K562 (cell line): ENCODE measurements at regions not wholly inside any gene's neighbourhood (a gene's known extent, or its start where the extent isn't known, plus 50 kb on each side); places are given as distances from the start of the nearest gene placed in this dataset.

Experiments
- ATAC-seq: fragments of 200-7000 bp; cut with Tn5 transposase; 3 replicates; pipeline ENCODE4 v1.9.1; 2020; ENCODE audit warnings: moderate library complexity
- BruUV-seq: library from RNA; stranded (reverse); fragments of 400-500 nt; replicated peaks from 2 replicates; lab custom pipeline; 2021; lab: Mats Ljungman, UMichigan
- CTCF ChIA-PET: fragments of 300-600 bp; formaldehyde crosslinking; extraction: SDS; loops from one replicate; lab custom pipeline; 2021; ENCODE audit warnings: low intra/inter-chr PET ratio; lab: Yijun Ruan, JAX
- POLR2A ChIA-PET: fragments of 300-600, 350-650 bp; sonication (Branson Sonifier 250); formaldehyde crosslinking; extraction: SDS; loops from one replicate; lab custom pipeline; 2021; ENCODE audit warnings: antibody characterized with exemption, inconsistent platforms; lab: Yijun Ruan, JAX
- DNase-seq, 4 experiments: peaks; one replicate each; pipeline versions ENCODE4 v3.0.0 to v3.0.0-alpha.2; 2011 to 2018; ENCODE audit warnings: low spot score in 3 of 4, mixed read lengths in 3 of 4; ENCODE audit errors: extremely low read depth in 1 of 4
- FAIRE-seq: peaks from 2 replicates; lab custom pipeline; 2011; peaks lifted over from hg19 to GRCh38; lab: Jason Lieb, UNC
- H2AFZ ChIP-seq: 2 replicates; pipeline ENCODE4 v1.6.0; 2011; ENCODE audit warnings: low read depth, low read length, control low read depth, inconsistent platforms
- H3K27ac ChIP-seq: fragments of 200-600 bp; 3 replicates; pipeline ENCODE4 v1.8.0; 2011; ENCODE audit warnings: low read depth, mild to moderate bottlenecking, control low read depth, inconsistent platforms, low read length, moderate library complexity, mixed read lengths; ENCODE audit errors: extremely low read depth
- H3K27me3 ChIP-seq, 2 experiments: fragments of 300-600 bp in 1 of 2; 2 replicates in 1 of 2; 3 replicates in 1 of 2; pipeline versions ENCODE4 v1.6.0 to v1.8.0; 2011; ENCODE audit warnings: inconsistent platforms in 2 of 2, low read length in 2 of 2, mild to moderate bottlenecking in 1 of 2, mixed read lengths in 1 of 2, moderate library complexity in 1 of 2; ENCODE audit not compliant: control insufficient read depth in 2 of 2, insufficient read depth in 2 of 2
- H3K36me3 ChIP-seq: fragments of 300-600 bp; 3 replicates; pipeline ENCODE4 v1.8.0; 2011; ENCODE audit warnings: mild to moderate bottlenecking, low read length, inconsistent platforms; ENCODE audit not compliant: control insufficient read depth, insufficient read depth
- H3K4me1 ChIP-seq, 2 experiments: fragments of 200-600 bp in 1 of 2; replicated peaks in 1 of 2; 2 replicates in 1 of 2; 3 replicates in 1 of 2; pipeline versions ENCODE4 v1.5.1 to v1.8.0; 2011; ENCODE audit warnings: inconsistent platforms in 2 of 2, low read length in 2 of 2, mild to moderate bottlenecking in 1 of 2, mixed read lengths in 1 of 2, moderate library complexity in 1 of 2; ENCODE audit not compliant: control insufficient read depth in 2 of 2, insufficient read depth in 2 of 2
- H3K4me2 ChIP-seq: 2 replicates; pipeline ENCODE4 v1.6.1; 2011; ENCODE audit warnings: low read length, control low read depth, inconsistent platforms, mixed read lengths; ENCODE audit not compliant: insufficient read depth
- H3K4me3 ChIP-seq: fragments of 200-600 bp; sonication (generic), shearing (Covaris generic); 2 replicates; pipeline ENCODE4 v1.5.1; 2016; ENCODE audit warnings: control low read depth, inconsistent platforms
- H3K79me2 ChIP-seq: fragments of 200-600 bp; 3 replicates; pipeline ENCODE4 v1.8.0; 2011; ENCODE audit warnings: low read length, inconsistent platforms; ENCODE audit not compliant: control insufficient read depth, insufficient read depth
- H3K9ac ChIP-seq, 2 experiments: 2 replicates each; pipeline versions ENCODE4 v1.6.0 to v1.6.1; 2011; ENCODE audit warnings: low read depth in 2 of 2, low read length in 2 of 2, control low read depth in 1 of 2, inconsistent platforms in 1 of 2, mild to moderate bottlenecking in 1 of 2, mixed read lengths in 1 of 2; ENCODE audit not compliant: insufficient read depth in 1 of 2
- H3K9me1 ChIP-seq: one replicate; pipeline ENCODE4 v1.6.0; 2011; ENCODE audit warnings: inconsistent platforms, mild to moderate bottlenecking, low read length, moderate library complexity; ENCODE audit not compliant: control insufficient read depth, insufficient read depth
- H3K9me3 ChIP-seq: replicated peaks from 2 replicates; pipeline ENCODE4 v1.5.1; 2011; ENCODE audit warnings: low read depth, low read length, inconsistent platforms; ENCODE audit not compliant: control insufficient read depth, insufficient read depth
- H4K20me1 ChIP-seq: replicated peaks from 2 replicates; pipeline ENCODE4 v1.6.1; 2011; ENCODE audit warnings: low read length, inconsistent platforms, mixed read lengths; ENCODE audit not compliant: control insufficient read depth, insufficient read depth
- CBX5 ChIP-seq: IDR thresholded peaks from 2 replicates; pipeline ENCODE4 v1.6.1; 2014; ENCODE audit warnings: low read depth, borderline replicate concordance
- GATAD2A ChIP-seq: fragments of 450-650 bp; IDR thresholded peaks from 2 replicates; pipeline ENCODE4 v1.6.1; 2017
- HMGN3 ChIP-seq: IDR thresholded peaks from 2 replicates; pipeline ENCODE4 v1.6.1; 2011; ENCODE audit warnings: borderline replicate concordance, low read depth, mild to moderate bottlenecking, mixed read lengths, low read length; ENCODE audit not compliant: insufficient read length; ENCODE audit errors: extremely low read depth
- MCM7 ChIP-seq, 2 experiments: fragments of 450-650 bp; IDR thresholded peaks; 2 replicates each; pipeline ENCODE4 v1.6.1; 2016 to 2018
- PHF8 ChIP-seq: fragments of 200-600 bp; sonication (generic); IDR thresholded peaks from 2 replicates; pipeline ENCODE4 v1.6.1; 2012; ENCODE audit warnings: mixed run types, mild to moderate bottlenecking, inconsistent platforms, low read length, moderate library complexity, borderline replicate concordance
- SRSF1 ChIP-seq: fragments of 200-400 bp; formaldehyde crosslinking; IDR thresholded peaks from 2 replicates; pipeline ENCODE4 v1.6.1; 2017; ENCODE audit warnings: mild to moderate bottlenecking, low read depth, low read length, moderate library complexity
- ZNF212 ChIP-seq: fragments of 450-650 bp; formaldehyde crosslinking; IDR thresholded peaks from 2 replicates; pipeline ENCODE4 v1.4.0; 2020; ENCODE audit warnings: mild to moderate bottlenecking
- WGBS: fragments of 100-300 bp; shearing (Covaris generic); methylation state at CpG from one replicate; pipeline ENCODE4 v1.1.6; 2016; ENCODE audit warnings: low coverage, mixed read lengths; ENCODE audit not compliant: insufficient coverage; ENCODE audit errors: missing lambda C conversion rate; 5-methylcytosine and 5-hydroxymethylcytosine counted together
- in situ Hi-C: fragments of 300-500 bp; cut with MboI; formaldehyde crosslinking; loops from 4 replicates; pipeline ENCODE4 v1.15.0; 2018; ENCODE audit warnings: inconsistent platforms, mixed read lengths
- intact Hi-C: fragments of 100-400 bp; cut with micrococcal nuclease; formaldehyde crosslinking; loops from 2 replicates; pipeline ENCODE4 v1.14.2; 2022
- TF ChIP-seq, protein P1 (sequence below): fragments of 250-450 bp; sonication (Bioruptor Pico); IDR thresholded peaks from 2 replicates; pipeline ENCODE4 v1.5.0; 2021

GRCh38 chr11:42179216-42179615, 719.8 kb upstream of the LRRC4C start:
- no peaks in the 10 kb centered on the region for H3K27me3 ChIP-seq
- DNase-seq (no peak), ATAC-seq (no peak), FAIRE-seq (no peak)
- no peak for TF ChIP-seq PHF8
- no peak for TF ChIP-seq MCM7 (IDR thresholded peaks at IDR 0.05)
- TF ChIP-seq SRSF1 = no peak
- intact Hi-C loops (no loop called here), in situ Hi-C loops (no loop called here)
- H3K36me3 ChIP-seq = no peaks in the 10 kb centered on the region
- H3K9ac ChIP-seq = no peak overlapping the region
- H2AFZ ChIP-seq = no peak overlapping the region
- H3K4me1 ChIP-seq = no peaks in the 10 kb centered on the region
- CTCF ChIA-PET = no interaction called here
- no peaks in the 10 kb centered on the region for H4K20me1 ChIP-seq
- H3K9me1 ChIP-seq = no peaks in the 10 kb centered on the region
- no peak overlapping the region for H3K27ac ChIP-seq
- no peaks in the 10 kb centered on the region for H3K79me2 ChIP-seq
- WGBS = 0% methylated on average over 2 of the region's 2 CpGs
- BruUV-seq = no TSS peak
- POLR2A ChIA-PET = no interaction called here
- H3K4me2 ChIP-seq = no peak overlapping the region
- H3K9me3 ChIP-seq = no peaks in the 10 kb centered on the region; the same call in 1 of the 2 replicates
- no peak overlapping the region for H3K4me3 ChIP-seq

GRCh38 chr11:42195289-42196013, 736.0 kb upstream of the LRRC4C start:
- WGBS = 0% methylated on average over 3 of the region's 3 CpGs
- FAIRE-seq = no peak
- intact Hi-C loops = no loop called here

More at GRCh38 chr11:42195289-42196013, 736.0 kb upstream of the LRRC4C start:
- Histone ChIP-seq H3K27ac (no peak overlapping the region), H3K9ac (no peak overlapping the region), H2AFZ (no peak overlapping the region), H3K4me1 (no peaks in the 10 kb centered on the region), H3K4me3 (no peak overlapping the region), H3K4me2 (no peak overlapping the region), H3K9me3 (no peaks in the 10 kb centered on the region), H3K9me1 (no peaks in the 10 kb centered on the region), H3K36me3 (no peaks in the 10 kb centered on the region), H3K79me2 (no peaks in the 10 kb centered on the region), H4K20me1 (no peaks in the 10 kb centered on the region), H3K27me3 (no peaks in the 10 kb centered on the region)
- in situ Hi-C loops = no loop called here
- BruUV-seq = no TSS peak
- ChIA-PET POLR2A (no interaction called here), CTCF (no interaction called here)
- TF ChIP-seq CBX5 = no peak
- TF ChIP-seq ZNF212 (CRISPR knock-in tag) = no peak
- no peak for TF ChIP-seq GATAD2A
- TF ChIP-seq, protein P1, sequence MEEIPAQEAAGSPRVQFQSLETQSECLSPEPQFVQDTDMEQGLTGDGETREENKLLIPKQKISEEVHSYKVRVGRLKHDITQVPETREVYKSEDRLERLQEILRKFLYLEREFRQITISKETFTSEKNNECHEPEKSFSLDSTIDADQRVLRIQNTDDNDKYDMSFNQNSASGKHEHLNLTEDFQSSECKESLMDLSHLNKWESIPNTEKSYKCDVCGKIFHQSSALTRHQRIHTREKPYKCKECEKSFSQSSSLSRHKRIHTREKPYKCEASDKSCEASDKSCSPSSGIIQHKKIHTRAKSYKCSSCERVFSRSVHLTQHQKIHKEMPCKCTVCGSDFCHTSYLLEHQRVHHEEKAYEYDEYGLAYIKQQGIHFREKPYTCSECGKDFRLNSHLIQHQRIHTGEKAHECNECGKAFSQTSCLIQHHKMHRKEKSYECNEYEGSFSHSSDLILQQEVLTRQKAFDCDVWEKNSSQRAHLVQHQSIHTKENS (CRISPR knock-in tag) = no peak
- no peak for TF ChIP-seq HMGN3
- ATAC-seq = no peak
- DNase-seq = no peak
